NCI-H82 (cell line): ENCODE measurements at regions not wholly inside any gene's neighbourhood (a gene's known extent, or its start where the extent isn't known, plus 50 kb on each side); places are given as distances from the start of the nearest gene placed in this dataset.

ENCODE experiments used
- DNase-seq: peaks from one replicate; lab custom pipeline; 2025; lab: John Stamatoyannopoulos, UW

- DNase-seq: no peak
Measured at GRCh38 chr5:3542769-3543168, 52.9 kb upstream of the IRX1 start.

- DNase-seq: no peak
Measured at GRCh38 chr5:3542158-3542557, 53.5 kb upstream of the IRX1 start.

DNA sequence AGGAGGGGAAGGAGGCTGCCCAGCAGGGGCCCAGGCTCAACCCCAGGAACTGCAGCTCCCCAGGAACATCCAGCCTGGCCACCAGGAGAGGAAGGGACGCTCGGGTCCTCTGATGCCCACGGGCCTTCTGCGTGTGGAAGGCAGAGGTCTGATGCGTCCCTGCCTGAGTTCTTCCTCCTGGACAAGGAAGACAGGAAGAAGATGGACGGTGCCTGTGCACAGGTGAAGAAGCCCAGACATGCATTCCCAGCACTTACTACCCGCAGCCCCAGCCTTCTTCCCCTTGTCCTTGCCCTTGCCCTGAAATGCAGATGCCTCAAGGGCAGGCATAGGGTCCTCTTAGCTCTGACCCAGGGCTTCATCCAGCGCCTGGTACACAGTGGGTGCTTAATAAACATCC is 56.7 kb upstream of the IRX1 start:
- DNase-seq: no peak

DNA sequence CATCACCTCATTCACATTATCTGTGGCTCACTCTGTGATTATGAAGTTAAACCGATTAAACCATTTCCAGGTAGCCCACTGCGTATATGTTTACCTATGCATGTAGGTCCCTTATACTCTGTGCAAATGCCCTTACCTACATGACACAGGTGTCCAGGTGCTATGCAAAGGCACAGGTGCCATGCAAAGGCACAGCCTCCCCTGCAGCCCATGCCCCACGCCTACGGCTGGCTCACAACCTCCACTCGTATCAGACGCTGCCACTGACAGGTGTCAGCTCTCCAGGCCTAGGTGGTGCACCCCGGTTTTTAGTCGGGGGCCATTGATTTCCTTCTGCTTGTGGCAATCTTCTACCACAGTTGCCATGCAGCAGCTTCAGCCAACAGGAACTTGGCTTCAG is 57.7 kb upstream of the IRX1 start:
- no peak for DNase-seq

- DNase-seq: no peak
Measured at GRCh38 chr5:3535414-3536211, 60.0 kb upstream of the IRX1 start.

DNA sequence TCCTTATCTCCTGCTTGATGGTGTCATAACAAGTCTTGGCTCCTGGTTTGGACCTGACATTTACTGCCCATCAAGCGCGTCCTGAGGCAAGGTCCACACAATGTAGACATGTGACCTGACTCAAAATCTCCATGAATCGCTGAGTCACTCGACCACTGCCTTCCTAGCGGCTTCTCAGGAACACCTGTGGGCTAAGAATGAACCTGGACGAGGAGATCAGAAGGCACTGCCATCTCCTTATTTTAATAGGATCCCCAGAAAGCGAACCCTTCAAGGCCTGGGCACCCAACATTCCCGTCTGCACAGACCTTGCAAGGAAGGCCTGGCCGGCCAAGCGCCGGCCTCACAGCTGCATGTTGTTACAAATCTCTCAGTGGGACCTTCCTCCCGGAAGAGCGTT is 60.6 kb upstream of the IRX1 start:
- no peak for DNase-seq

DNA sequence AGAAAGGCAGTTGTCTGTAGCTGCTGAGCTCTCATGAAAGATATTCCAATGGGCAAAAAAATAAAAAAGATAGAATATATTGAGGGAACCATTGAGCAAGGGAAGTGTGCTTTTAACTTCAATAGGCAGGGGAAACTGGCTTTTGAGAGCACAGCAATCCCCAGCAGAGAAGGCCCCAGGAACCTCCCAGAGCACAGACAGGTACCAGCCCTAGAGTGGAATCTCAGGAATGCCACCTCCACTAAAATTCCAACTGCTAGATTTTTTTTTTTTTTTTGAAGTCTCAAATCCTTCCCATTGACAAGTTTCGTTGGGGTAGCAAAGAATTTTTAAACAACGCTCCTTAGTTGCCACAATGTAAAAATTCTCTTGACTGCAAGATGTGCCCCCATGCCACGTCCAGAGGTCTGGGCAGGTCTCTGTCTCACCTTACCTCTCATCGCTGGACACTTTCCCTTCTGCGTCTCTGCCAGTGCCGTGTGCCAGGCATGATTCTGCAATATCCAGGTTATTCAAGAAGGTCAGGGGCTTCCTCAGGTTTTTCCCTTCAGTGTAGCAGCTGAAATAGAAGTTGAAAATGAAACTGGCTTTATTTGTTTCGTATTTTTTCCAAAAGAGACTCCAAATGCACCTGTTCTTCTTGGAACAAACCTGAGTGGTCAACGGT is 64.2 kb upstream of the IRX1 start:
- DNase-seq: no peak

GRCh38 chr5:3530251-3530650 is 65.4 kb upstream of the IRX1 start:
- no peak for DNase-seq

DNA sequence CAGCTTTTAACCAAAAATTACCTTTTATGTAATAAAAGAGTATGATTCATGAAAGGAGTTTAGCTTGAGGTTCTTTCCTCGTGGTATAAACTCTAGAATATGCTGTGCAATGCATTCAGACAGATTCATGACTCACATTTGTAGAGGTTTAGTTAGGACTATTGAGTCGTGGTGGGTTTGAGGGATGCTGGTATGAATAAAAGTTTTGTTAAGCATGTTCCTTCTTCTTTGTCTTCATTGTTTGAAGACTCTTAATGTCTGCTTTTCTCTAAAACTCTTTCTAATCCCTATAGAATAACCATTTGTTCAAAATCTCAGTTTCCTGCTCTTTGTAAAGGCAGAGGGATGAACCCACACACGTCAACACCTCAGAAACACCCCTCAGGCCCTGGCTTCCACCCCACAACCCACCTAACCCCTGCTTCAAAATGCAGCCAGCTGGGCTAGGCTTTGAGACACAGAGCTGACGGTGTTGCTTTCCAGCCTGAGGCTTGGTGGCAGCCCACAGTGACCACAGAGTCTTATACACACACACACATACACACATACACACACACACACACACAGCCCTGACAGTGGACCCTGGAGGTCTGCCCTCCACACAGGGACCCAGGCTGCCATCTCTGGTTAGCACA is 69.0 kb upstream of the IRX1 start:
- DNase-seq: no peak

GRCh38 chr5:3522491-3522890 is 73.1 kb upstream of the IRX1 start:
- no peak for DNase-seq

- no peak for DNase-seq
Measured at GRCh38 chr5:3518576-3518975, 77.1 kb upstream of the IRX1 start.

DNA sequence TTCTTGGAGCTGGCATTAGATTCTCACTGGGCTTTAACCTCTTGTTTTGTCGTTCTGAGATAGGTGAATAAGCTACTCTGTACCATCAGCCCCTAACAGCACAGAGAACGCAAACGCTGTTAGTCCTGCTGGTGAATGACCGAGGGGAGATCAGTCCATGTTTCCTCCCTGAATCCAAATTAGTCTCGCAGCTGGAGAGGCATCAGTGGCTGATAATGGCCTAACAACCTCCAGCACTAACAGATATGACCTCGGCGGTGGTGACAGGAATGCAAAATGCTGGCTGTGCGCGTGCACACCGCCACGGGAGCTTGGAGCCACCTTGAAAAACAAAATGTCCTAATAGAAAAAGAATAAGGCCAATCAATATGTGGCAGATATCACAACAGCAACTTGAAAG is 77.6 kb upstream of the IRX1 start:
- no peak for DNase-seq

DNA sequence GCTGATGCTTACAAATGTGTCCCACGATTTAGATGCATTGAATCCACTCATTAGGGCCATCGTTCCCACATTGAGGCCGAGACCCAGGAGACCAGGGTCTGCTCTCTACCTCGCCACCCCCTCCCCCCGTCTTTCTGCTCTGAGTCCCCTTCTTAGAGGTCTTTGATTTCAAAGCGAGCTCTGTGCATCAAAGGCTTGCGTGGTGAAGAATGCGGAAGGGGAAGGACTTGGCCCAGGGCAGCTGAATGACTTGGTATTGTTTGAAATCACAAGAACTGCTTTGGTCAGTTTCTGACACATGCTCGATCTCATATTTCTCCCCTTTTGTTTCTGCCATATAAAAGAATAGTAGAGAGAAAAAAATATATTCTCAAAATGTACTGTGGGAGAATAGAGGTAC is 78.3 kb upstream of the IRX1 start:
- DNase-seq: no peak

GRCh38 chr5:3512361-3513095 is 83.1 kb upstream of the IRX1 start:
- DNase-seq: peak; percentile 6

GRCh38 chr5:3511934-3512333 is 83.7 kb upstream of the IRX1 start:
- peak; percentile 32 for DNase-seq

GRCh38 chr5:3511519-3511918 is 84.1 kb upstream of the IRX1 start:
- no peak for DNase-seq

GRCh38 chr5:3510642-3511417 is 84.8 kb upstream of the IRX1 start:
- DNase-seq: no peak

DNA sequence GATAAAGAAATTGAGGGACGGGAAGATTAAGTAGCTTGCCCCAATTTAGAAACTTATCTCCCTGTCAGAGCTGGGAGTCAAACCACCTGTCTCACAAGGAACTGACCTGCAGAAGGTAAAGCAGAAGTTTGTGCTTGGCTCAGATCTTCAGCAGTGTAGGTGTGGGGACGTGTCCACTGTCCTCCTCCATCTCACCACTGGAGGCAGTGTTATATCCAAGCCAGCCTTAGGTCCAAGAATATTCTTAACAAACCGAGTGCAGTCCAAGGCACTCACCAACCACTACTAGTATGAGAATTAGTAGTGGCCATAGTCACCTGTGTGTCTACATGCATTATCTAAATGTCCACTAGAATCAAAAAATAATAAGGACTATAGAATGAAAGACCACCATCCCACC is 86.3 kb upstream of the IRX1 start:
- no peak for DNase-seq

DNA sequence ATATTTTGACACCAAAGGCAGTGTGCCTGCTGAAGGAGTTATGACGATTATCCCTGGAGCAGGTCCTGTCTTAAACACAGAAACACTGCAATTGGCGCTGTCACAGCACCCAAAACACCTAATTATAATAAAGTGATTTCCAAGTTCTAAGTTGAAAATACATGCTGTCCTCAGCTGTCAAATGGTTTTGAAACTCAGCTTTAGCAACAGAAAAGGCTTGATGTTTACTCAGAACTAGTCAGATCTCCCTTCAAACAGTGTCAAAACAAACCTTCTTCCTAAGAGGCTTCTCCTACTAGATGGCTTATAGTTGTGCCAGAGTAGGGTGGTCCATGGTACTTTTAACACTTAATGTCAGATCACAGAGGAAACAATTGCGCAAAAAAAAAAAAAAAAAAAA is 87.2 kb upstream of the IRX1 start:
- no peak for DNase-seq

DNA sequence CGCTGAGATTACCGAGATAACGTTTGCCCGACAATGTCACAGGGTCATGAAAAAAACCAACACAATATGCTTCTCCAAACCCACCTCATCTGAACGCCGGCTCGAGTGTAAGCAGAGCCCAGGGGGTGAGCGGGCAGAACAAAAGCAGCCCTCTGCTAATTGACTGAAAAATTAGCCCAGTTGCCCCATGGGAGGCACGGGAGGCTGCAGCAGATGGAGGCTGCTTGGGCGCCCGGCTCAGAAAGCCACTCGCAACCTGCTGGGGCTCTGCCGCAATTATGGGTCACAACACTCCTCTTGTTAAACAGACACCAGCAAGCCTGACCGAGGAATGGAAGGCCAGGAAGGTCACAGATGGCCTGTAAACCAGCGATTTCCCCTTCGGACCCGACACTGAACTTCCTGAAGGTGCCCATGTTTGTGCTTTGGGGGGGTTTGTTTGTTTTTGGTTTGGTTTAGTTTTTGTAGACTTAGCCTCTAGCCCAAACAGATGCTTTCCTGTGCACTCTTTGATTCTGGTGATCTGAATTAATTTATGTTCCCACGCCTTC is 104.6 kb upstream of the IRX1 start:
- no peak for DNase-seq

- DNase-seq: peak; percentile 49
Measured at GRCh38 chr5:3489239-3489843, 106.3 kb upstream of the IRX1 start.
